B cell (primary cell): ENCODE measurements at regions not wholly inside any gene's neighbourhood (a gene's known extent, or its start where the extent isn't known, plus 50 kb on each side); places are given as distances from the start of the nearest gene placed in this dataset.

ENCODE experiments used
- ATAC-seq: fragments of 200-7000 bp; cut with Tn5 transposase; one replicate; pipeline ENCODE4 v1.10.0; 2021; ENCODE audit warnings: low read depth, mild to moderate bottlenecking, moderate number of reproducible peaks, moderate library complexity
- CTCF ChIA-PET: fragments of 350-600 bp; sonication (Branson Sonifier 250); formaldehyde crosslinking; loops from one replicate; lab custom pipeline; 2021; ENCODE audit warnings: antibody characterized with exemption, inconsistent platforms; lab: Charles Lee
- POLR2A ChIA-PET: fragments of 350-600 bp; sonication (Branson Sonifier 250); formaldehyde crosslinking; loops from one replicate; lab custom pipeline; 2021; ENCODE audit warnings: antibody characterized with exemption; lab: Charles Lee
- DNase-seq: peaks from one replicate; pipeline ENCODE4 v3.0.0; 2013
- H2AFZ ChIP-seq: 2 replicates; pipeline ENCODE4 v1.6.1; 2012; ENCODE audit warnings: mild to moderate bottlenecking, low read depth, low read length; ENCODE audit not compliant: insufficient read depth, poor library complexity, severe bottlenecking
- H3K27ac ChIP-seq, 2 donors: 1 replicate in 1 of 2; 2 replicates in 1 of 2; pipeline ENCODE4 v1.5.1; 2012 to 2013; ENCODE audit warnings: low read length in 2 of 2, mild to moderate bottlenecking in 2 of 2, moderate library complexity in 1 of 2
- H3K27me3 ChIP-seq, 4 experiments: fragments of 200-600 bp in 1 of 4; sonication (generic) in 1 of 4; replicated peaks in 1 of 4; 1 replicate in 2 of 4; 2 replicates in 2 of 4; pipeline versions ENCODE4 v1.6.1 to v1.7.0; 2013 to 2016; ENCODE audit warnings: low read length in 3 of 4, mild to moderate bottlenecking in 2 of 4, mixed read lengths in 1 of 4, moderate library complexity in 1 of 4; ENCODE audit not compliant: insufficient read depth in 4 of 4, control insufficient read depth in 3 of 4; ENCODE audit errors: control extremely low read depth in 1 of 4
- H3K36me3 ChIP-seq, 2 experiments: replicated peaks in 1 of 2; 1 replicate in 1 of 2; 2 replicates in 1 of 2; pipeline versions ENCODE4 v1.6.1 to v1.7.1; 2013; ENCODE audit warnings: low read length in 1 of 2; ENCODE audit not compliant: insufficient read depth in 2 of 2, control insufficient read depth in 1 of 2; ENCODE audit errors: control extremely low read depth in 1 of 2, extremely low read depth in 1 of 2
- H3K4me1 ChIP-seq, 2 donors: fragments of 200-600 bp in 1 of 2; sonication (generic) in 1 of 2; 1 replicate in 1 of 2; 2 replicates in 1 of 2; pipeline versions ENCODE4 v1.5.1 to v1.6.1; 2013 to 2017; ENCODE audit warnings: low read length in 2 of 2; ENCODE audit not compliant: control insufficient read depth in 2 of 2, insufficient read depth in 2 of 2
- H3K4me2 ChIP-seq: replicated peaks from 2 replicates; pipeline ENCODE3; 2012; ENCODE audit warnings: mild to moderate bottlenecking, low read depth, low read length; ENCODE audit not compliant: poor library complexity, severe bottlenecking
- H3K4me3 ChIP-seq, 5 experiments: fragments of 200-600 bp in 1 of 5; sonication (generic) in 1 of 5; 1 replicate in 3 of 5; 2 replicates in 2 of 5; pipeline versions ENCODE4 v1.5.1 to v1.7.0; 2011 to 2016; ENCODE audit warnings: low read length in 4 of 5, mild to moderate bottlenecking in 4 of 5, low read depth in 2 of 5, control low read depth in 1 of 5, moderate library complexity in 1 of 5; ENCODE audit not compliant: insufficient read depth in 1 of 5; ENCODE audit errors: control extremely low read depth in 1 of 5, extremely low read depth in 1 of 5
- H3K79me2 ChIP-seq: fragments of 200-600 bp; sonication (generic); one replicate; pipeline ENCODE4 v1.6.0; 2016; ENCODE audit warnings: low read length; ENCODE audit not compliant: control insufficient read depth, insufficient read depth
- H3K9ac ChIP-seq: fragments of 200-600 bp; sonication (generic); 2 replicates; pipeline ENCODE4 v1.6.1; 2017; ENCODE audit warnings: mild to moderate bottlenecking, low read length, moderate library complexity
- H3K9me3 ChIP-seq, 3 donors: one replicate each; pipeline versions ENCODE4 v1.6.1 to v1.7.1; 2013; ENCODE audit warnings: low read length in 2 of 3; ENCODE audit not compliant: control insufficient read depth in 2 of 3, insufficient read depth in 1 of 3; ENCODE audit errors: control extremely low read depth in 1 of 3
- H4K20me1 ChIP-seq: 2 replicates; pipeline ENCODE4 v1.6.0; 2012; ENCODE audit warnings: mild to moderate bottlenecking, low read length; ENCODE audit not compliant: insufficient read depth, control insufficient read depth, poor library complexity, severe bottlenecking
- H3K27ac Mint-ChIP-seq: one replicate; pipeline ENCODE4 v1.8.0; 2021; ENCODE audit warnings: mixed read lengths
- H3K27me3 Mint-ChIP-seq: one replicate; pipeline ENCODE4 v1.8.0; 2021; ENCODE audit warnings: mixed read lengths
- H3K4me1 Mint-ChIP-seq: one replicate; pipeline ENCODE4 v1.8.0; 2021; ENCODE audit warnings: mixed read lengths
- H3K4me3 Mint-ChIP-seq: one replicate; pipeline ENCODE4 v1.8.0; 2021; ENCODE audit warnings: mixed read lengths
- H3K9me3 Mint-ChIP-seq: one replicate; pipeline ENCODE4 v1.8.0; 2022; ENCODE audit warnings: mixed read lengths; ENCODE audit not compliant: insufficient read depth
- EZH2 ChIP-seq: IDR thresholded peaks from 2 replicates; pipeline ENCODE4 v1.6.1; 2012; ENCODE audit warnings: borderline replicate concordance, low read depth, mild to moderate bottlenecking, moderate library complexity, low read length; ENCODE audit not compliant: insufficient read depth, poor library complexity, severe bottlenecking
- WGBS: methylation state at CpG from one replicate; pipeline ENCODE4 v1.1.5; 2013; ENCODE audit warnings: missing lambda C conversion rate; ENCODE audit not compliant: insufficient coverage; 5-methylcytosine and 5-hydroxymethylcytosine counted together
- intact Hi-C: fragments of 100-400 bp; cut with micrococcal nuclease; formaldehyde crosslinking; loops from one replicate; pipeline ENCODE4 v1.10.0; 2022
- TF ChIP-seq, protein P1 (sequence below): fragments of 200-600 bp; IDR thresholded peaks from one replicate; pipeline ENCODE4 v1.8.0; 2022; ENCODE audit warnings: antibody characterized with exemption, mild to moderate bottlenecking

DNA sequence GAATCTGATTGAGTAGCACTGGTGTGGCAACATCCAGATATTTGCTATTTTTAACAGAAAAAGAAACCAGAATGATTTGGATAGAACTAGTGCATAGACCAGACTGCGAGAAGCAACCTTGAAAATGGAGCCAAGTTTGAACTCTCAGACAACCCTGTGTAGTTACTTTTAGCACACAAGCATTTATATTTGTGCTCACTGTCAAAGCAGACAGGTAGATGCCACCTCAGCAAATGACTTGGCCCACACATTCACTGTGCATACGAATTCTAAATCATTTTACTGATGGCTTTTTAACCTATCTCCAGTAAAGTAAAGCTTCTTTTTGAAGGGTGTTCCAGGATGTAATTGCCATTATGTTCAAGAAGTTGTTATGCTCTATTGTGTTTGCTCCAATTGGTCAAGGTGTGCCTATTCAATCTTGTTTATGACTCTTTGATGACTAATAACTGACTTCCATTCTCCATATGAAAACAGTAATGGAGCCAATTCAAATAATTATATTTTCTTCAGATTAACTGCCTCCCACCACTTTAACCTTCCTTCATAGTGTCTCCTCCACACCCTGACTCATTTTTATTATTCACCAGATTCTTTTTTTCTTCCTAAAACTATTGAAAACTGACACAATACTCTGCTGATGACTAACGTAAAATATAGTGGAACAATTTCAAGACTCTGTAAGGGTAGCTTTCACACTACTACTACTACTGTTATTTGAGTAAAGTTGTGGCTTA, 138.5 kb downstream of the CCER1 start:
- Histone ChIP-seq H3K9me3 (peaks cover 0 to 1% (median 0%) of the 10 kb centered on the region in 3 donors), H3K79me2 (no peaks in the 10 kb centered on the region), H3K4me3 (no peak overlapping the region), H3K27ac (no peak overlapping the region), H3K4me2 (no peak overlapping the region), H3K36me3 (no peaks in the 10 kb centered on the region), H3K4me1 (no peaks in the 10 kb centered on the region), H3K27me3 (no peaks in the 10 kb centered on the region), H3K9ac (no peak overlapping the region), H4K20me1 (no peaks in the 10 kb centered on the region), H2AFZ (no peak overlapping the region)
- 86% methylated on average over 1 of the region's 3 CpGs for WGBS
- no peak for ATAC-seq
- DNase-seq = no peak
- no peaks in the 10 kb centered on the region for H3K27me3 Mint-ChIP-seq
- H3K4me3 Mint-ChIP-seq = no peak overlapping the region
- CTCF ChIA-PET = no interaction called here
- no peaks in the 10 kb centered on the region for H3K9me3 Mint-ChIP-seq
- no peaks in the 10 kb centered on the region for H3K4me1 Mint-ChIP-seq
- TF ChIP-seq, protein P1, sequence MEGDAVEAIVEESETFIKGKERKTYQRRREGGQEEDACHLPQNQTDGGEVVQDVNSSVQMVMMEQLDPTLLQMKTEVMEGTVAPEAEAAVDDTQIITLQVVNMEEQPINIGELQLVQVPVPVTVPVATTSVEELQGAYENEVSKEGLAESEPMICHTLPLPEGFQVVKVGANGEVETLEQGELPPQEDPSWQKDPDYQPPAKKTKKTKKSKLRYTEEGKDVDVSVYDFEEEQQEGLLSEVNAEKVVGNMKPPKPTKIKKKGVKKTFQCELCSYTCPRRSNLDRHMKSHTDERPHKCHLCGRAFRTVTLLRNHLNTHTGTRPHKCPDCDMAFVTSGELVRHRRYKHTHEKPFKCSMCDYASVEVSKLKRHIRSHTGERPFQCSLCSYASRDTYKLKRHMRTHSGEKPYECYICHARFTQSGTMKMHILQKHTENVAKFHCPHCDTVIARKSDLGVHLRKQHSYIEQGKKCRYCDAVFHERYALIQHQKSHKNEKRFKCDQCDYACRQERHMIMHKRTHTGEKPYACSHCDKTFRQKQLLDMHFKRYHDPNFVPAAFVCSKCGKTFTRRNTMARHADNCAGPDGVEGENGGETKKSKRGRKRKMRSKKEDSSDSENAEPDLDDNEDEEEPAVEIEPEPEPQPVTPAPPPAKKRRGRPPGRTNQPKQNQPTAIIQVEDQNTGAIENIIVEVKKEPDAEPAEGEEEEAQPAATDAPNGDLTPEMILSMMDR = no peak
- TF ChIP-seq EZH2 = no peak
- intact Hi-C loops = no loop called here
- POLR2A ChIA-PET = no interaction called here
- H3K27ac Mint-ChIP-seq = no peak overlapping the region

DNA sequence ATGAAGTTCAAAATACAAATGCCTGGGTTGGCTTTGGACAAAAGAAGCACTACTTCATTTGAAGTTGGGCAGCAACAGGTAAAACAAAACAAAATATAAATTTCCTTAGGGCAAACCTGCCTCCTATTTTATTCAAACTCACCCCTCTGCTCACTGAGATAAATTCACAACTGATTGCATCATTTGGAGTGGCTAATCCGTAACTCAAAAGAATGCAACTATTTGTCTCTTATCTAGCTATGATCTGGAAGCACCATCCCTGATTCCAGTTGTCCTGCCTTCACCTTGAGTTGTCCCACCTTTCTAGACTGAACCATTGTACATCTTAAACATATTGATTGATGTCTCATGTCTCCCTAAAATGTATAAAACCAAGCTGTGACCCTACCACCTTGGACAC, 145.0 kb downstream of the CCER1 start:
- Histone ChIP-seq H3K27me3 (no peaks in the 10 kb centered on the region), H3K4me1 (no peaks in the 10 kb centered on the region), H3K27ac (no peak overlapping the region), H3K9ac (no peak overlapping the region), H3K9me3 (no peaks in the 10 kb centered on the region), H4K20me1 (no peaks in the 10 kb centered on the region), H3K4me2 (no peak overlapping the region), H3K36me3 (no peaks in the 10 kb centered on the region), H2AFZ (no peak overlapping the region), H3K79me2 (no peaks in the 10 kb centered on the region), H3K4me3 (no peak overlapping the region)
- ChIA-PET POLR2A (no interaction called here), CTCF (no interaction called here)
- no peaks in the 10 kb centered on the region for H3K4me1 Mint-ChIP-seq
- no peaks in the 10 kb centered on the region for H3K9me3 Mint-ChIP-seq
- ATAC-seq (no peak), DNase-seq (no peak)
- H3K4me3 Mint-ChIP-seq = no peak overlapping the region
- H3K27me3 Mint-ChIP-seq = no peaks in the 10 kb centered on the region
- intact Hi-C loops = no loop called here
- WGBS = 100% methylated on average over 1 of the region's 1 CpG
- no peak for TF ChIP-seq EZH2
- TF ChIP-seq, protein P1 = no peak
- no peak overlapping the region for H3K27ac Mint-ChIP-seq
